Gastrocnemius medialis (tissue), 4 donors: ENCODE measurements at regions not wholly inside any gene's neighbourhood (a gene's known extent, or its start where the extent isn't known, plus 50 kb on each side); places are given as distances from the start of the nearest gene placed in this dataset.

Experiments used
- CTCF ChIP-seq, 5 experiments: fragments of 450-650 bp in 3 of 5; fragments of 200-600 bp in 2 of 5; sonication (generic) in 2 of 5; IDR thresholded peaks in 4 of 5; conservative IDR thresholded peaks in 1 of 5; 1 replicate in 4 of 5; 2 replicates in 1 of 5; pipeline ENCODE4 v1.5.1; 2016 to 2019; ENCODE audit warnings: antibody characterized with exemption in 5 of 5, mild to moderate bottlenecking in 3 of 5, moderate library complexity in 3 of 5
- POLR2A ChIP-seq, 2 donors: fragments of 450-650 bp; IDR thresholded peaks; one replicate each; pipeline ENCODE4 v1.6.1; 2017; ENCODE audit warnings: antibody characterized with exemption in 2 of 2, mild to moderate bottlenecking in 2 of 2, moderate library complexity in 2 of 2

- no peak for TF ChIP-seq CTCF (IDR thresholded peaks at IDR 0.05 in 4 of 5, conservative IDR thresholded peaks at IDR 0.05 in 1 of 5)
- TF ChIP-seq POLR2A (IDR thresholded peaks at IDR 0.05): no peak
These were observed 361.1 kb downstream of the FOXA2 start for GRCh38 chr20:22223236-22223635.
